H7 (cell line): ENCODE measurements at regions not wholly inside any gene's neighbourhood (a gene's known extent, or its start where the extent isn't known, plus 50 kb on each side); places are given as distances from the start of the nearest gene placed in this dataset.

Source experiments
- DNase-seq: peaks from one replicate; pipeline ENCODE4 v3.0.0; 2012
- H3K27me3 ChIP-seq: 2 replicates; pipeline ENCODE4 v1.6.0; 2011; ENCODE audit warnings: mild to moderate bottlenecking, low read length; ENCODE audit not compliant: control insufficient read depth, insufficient read depth
- H3K36me3 ChIP-seq: replicated peaks from 2 replicates; pipeline ENCODE4 v1.5.1; 2011; ENCODE audit warnings: low read length; ENCODE audit not compliant: control insufficient read depth, insufficient read depth
- H3K4me3 ChIP-seq: 2 replicates; pipeline ENCODE4 v1.5.1; 2011; ENCODE audit warnings: low read depth, mild to moderate bottlenecking, control low read depth, low read length, moderate library complexity; ENCODE audit not compliant: insufficient read depth

- no peak overlapping the region for H3K4me3 ChIP-seq
- H3K36me3 ChIP-seq = no peaks in the 10 kb centered on the region
- DNase-seq = no peak
- no peaks in the 10 kb centered on the region for H3K27me3 ChIP-seq
These were observed 613.2 kb upstream of the CHORDC1 start for GRCh38 chr11:90836031-90836430.

- H3K4me3 ChIP-seq = no peak overlapping the region
- H3K27me3 ChIP-seq = no peaks in the 10 kb centered on the region
- no peaks in the 10 kb centered on the region for H3K36me3 ChIP-seq
- DNase-seq = no peak
These were observed 600.6 kb upstream of the CHORDC1 start for GRCh38 chr11:90823446-90823845.

DNA sequence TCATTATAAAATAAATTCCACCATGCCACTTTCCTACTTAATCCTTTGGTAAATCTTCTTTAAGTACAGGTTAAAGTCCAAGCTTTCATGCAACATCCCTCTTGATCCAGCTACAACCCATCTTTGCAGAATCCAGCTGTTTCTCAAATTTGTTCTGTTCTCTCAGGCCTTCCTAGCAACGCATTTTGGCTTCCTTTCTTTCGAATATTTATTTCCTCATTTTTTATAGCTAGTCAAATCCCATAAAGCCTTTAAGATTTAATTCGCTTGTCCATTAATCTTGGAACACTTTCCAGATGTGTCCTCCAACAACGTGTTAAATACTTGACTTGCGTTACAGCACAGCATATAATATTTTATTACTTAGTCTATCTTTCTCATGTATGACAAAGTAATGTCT is 600.1 kb upstream of the CHORDC1 start:
- H3K27me3 ChIP-seq = no peaks in the 10 kb centered on the region
- DNase-seq = no peak
- H3K4me3 ChIP-seq = no peak overlapping the region
- no peaks in the 10 kb centered on the region for H3K36me3 ChIP-seq

DNA sequence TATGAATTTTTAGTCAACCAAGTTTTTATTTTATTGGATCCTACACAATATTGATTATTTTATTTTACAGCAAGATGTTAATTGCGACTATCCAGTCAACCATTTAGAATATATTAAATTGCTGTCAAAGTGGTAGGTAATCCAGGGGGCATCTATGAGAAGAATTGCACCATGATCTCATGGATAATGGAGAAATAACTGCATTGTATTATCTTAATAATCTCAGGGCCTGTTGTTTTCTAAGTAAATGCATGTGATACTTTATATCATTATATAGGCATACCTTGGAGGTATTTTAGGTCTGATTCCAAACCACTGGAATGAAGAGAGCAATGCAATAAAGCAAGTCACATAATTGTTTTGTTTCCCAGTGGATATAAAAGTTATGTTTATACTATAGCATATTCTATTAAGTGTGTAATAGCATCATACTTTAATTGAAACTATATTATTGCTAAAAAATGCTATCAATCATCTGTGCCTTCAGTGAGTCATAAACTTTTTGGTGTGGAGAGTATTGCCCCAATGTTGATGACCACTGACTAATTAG is 595.4 kb upstream of the CHORDC1 start:
- Histone ChIP-seq H3K36me3 (no peaks in the 10 kb centered on the region), H3K27me3 (no peaks in the 10 kb centered on the region), H3K4me3 (no peak overlapping the region)
- no peak for DNase-seq

DNA sequence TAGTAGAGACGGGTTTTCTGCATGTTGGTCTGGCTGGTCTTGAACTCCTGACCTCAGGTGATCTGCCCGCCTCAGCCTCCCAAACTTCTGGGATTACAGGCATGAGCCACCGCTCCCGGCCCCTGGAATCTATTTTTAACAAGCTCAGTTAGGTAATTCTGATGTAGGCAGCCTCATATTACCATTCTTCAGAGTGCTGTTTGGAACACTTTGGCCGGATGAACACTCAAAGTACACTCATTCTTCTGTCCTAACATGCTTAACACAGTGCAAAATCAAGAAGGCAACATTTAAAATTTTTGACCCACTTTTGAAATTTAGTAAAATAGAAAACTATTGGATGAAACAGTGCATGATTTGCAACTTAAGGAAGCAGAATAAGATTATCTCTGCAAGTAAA is 586.7 kb upstream of the CHORDC1 start:
- no peak overlapping the region for H3K4me3 ChIP-seq
- H3K36me3 ChIP-seq = no peaks in the 10 kb centered on the region

GRCh38 chr11:90805172-90805571 is 582.3 kb upstream of the CHORDC1 start:
- Histone ChIP-seq H3K36me3 (no peaks in the 10 kb centered on the region), H3K4me3 (no peak overlapping the region), H3K27me3 (no peaks in the 10 kb centered on the region)
- no peak for DNase-seq

More for the DNA sequence above, 586.7 kb upstream of the CHORDC1 start:
- H3K27me3 ChIP-seq = no peaks in the 10 kb centered on the region
- DNase-seq = no peak

DNA sequence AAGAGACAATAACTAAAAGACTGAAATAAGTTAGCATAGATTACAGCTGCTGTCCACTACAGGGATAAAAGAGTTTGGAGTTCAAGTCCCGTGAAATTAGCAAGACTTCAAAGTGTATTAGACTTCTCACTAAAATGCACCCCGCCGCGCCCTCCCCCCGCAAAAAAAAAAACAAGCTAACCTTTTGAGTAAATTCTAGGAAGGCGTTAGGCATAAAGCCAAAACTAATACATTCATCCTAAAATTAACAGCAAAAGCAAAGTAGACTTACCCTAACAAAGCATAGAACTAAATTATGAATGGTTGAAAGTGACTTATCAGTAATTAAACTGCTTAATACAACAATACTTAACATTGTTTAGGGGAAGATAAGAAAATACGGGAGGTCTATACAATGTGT is 581.0 kb upstream of the CHORDC1 start:
- DNase-seq = no peak
- no peak overlapping the region for H3K4me3 ChIP-seq
- H3K27me3 ChIP-seq = no peaks in the 10 kb centered on the region
- H3K36me3 ChIP-seq = no peaks in the 10 kb centered on the region

- H3K36me3 ChIP-seq = no peaks in the 10 kb centered on the region
- DNase-seq = no peak
These were observed 580.5 kb upstream of the CHORDC1 start for GRCh38 chr11:90803366-90803765.

GRCh38 chr11:90798769-90799168 is 575.9 kb upstream of the CHORDC1 start:
- Histone ChIP-seq H3K4me3 (no peak overlapping the region), H3K27me3 (no peaks in the 10 kb centered on the region), H3K36me3 (no peaks in the 10 kb centered on the region)
- no peak for DNase-seq

More at GRCh38 chr11:90803366-90803765, 580.5 kb upstream of the CHORDC1 start:
- Histone ChIP-seq H3K27me3 (no peaks in the 10 kb centered on the region), H3K4me3 (no peak overlapping the region)

- no peaks in the 10 kb centered on the region for H3K36me3 ChIP-seq
- DNase-seq = no peak
- H3K4me3 ChIP-seq = no peak overlapping the region
- H3K27me3 ChIP-seq = no peaks in the 10 kb centered on the region
These were observed 572.9 kb upstream of the CHORDC1 start for GRCh38 chr11:90795746-90796145.

GRCh38 chr11:90788961-90789360 is 566.1 kb upstream of the CHORDC1 start:
- no peak overlapping the region for H3K4me3 ChIP-seq
- DNase-seq = no peak
- no peaks in the 10 kb centered on the region for H3K36me3 ChIP-seq
- H3K27me3 ChIP-seq = no peaks in the 10 kb centered on the region

DNA sequence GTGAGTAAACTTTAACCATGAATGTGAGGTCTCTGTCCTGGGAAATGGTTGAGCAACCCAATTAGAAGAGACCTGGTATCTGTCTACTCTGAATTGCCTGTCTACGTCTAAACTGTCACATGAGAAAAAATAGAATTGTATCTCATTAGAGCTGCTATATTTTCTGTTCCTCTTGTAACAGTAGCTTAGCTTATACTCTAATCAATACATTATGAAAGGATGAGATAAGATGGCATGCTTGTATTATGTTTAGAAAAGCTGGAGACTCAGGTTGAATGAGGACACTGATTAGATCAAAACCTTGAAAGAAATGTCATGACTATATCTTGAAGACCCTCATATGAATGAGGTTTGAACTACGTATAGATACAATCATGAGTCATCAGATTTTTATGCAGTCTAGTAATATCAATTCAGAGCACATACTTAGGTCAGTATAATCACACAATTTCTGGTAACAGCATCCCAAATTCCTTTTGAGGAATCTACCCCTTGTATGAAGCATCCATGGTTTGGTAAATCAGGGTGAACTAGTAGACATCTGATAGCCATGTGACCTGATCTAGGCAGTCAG is 561.5 kb upstream of the CHORDC1 start:
- DNase-seq = no peak
- Histone ChIP-seq H3K4me3 (no peak overlapping the region), H3K27me3 (no peaks in the 10 kb centered on the region), H3K36me3 (no peaks in the 10 kb centered on the region)

DNA sequence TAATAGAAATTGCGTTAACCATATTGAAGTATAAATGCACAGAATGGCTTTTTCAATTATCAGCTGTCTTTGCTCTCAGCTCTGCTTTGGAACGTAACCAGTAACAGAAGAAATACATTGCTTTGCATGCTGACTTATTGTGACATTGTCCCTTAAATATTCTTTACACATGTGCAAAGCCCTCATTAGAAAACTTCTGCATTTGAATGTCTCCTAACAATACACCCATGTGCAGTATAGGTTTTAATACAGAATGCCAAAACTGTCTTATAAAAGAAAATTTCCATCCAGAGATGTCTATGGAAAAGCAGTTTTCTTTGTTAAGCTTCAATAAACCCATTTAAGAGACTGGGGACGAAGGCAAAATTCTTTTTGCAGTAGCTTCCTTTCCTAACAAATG is 560.3 kb upstream of the CHORDC1 start:
- H3K4me3 ChIP-seq = no peak overlapping the region
- DNase-seq = no peak
- no peaks in the 10 kb centered on the region for H3K27me3 ChIP-seq
- H3K36me3 ChIP-seq = no peaks in the 10 kb centered on the region

DNA sequence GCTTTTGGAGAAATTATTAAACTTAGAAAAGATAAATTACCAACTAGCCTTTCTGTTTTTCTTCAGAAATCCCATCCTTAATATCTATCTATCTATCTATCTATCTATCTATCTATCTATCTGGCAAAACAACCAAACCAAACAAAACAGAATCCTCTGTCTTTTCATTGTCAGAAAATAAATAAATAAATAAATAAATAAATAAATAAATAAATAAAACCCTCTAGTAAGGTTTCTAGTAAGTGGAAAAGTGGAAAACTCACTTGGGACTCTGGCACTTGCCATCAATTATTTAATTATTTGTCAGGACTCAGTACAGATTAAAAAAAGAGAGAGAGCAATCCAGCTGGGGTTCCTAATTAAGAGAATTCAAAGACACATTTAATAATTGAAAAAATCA is 556.2 kb upstream of the CHORDC1 start:
- Histone ChIP-seq H3K27me3 (no peaks in the 10 kb centered on the region), H3K4me3 (no peak overlapping the region), H3K36me3 (no peaks in the 10 kb centered on the region)
- DNase-seq = no peak

GRCh38 chr11:90775567-90776165 is 552.8 kb upstream of the CHORDC1 start:
- Histone ChIP-seq H3K36me3 (no peaks in the 10 kb centered on the region), H3K4me3 (no peak overlapping the region), H3K27me3 (no peaks in the 10 kb centered on the region)
- DNase-seq = no peak
